ENCODE measurements at regions not wholly inside any gene's neighbourhood (a gene's known extent, or its start where the extent isn't known, plus 50 kb on each side); places are given as distances from the start of the nearest gene placed in this dataset.
"Not testable (repeated sequence)": the region's sequence is repeated elsewhere in the genome, so short reads cannot be mapped to it uniquely, and the experiment has no call there.

DNA sequence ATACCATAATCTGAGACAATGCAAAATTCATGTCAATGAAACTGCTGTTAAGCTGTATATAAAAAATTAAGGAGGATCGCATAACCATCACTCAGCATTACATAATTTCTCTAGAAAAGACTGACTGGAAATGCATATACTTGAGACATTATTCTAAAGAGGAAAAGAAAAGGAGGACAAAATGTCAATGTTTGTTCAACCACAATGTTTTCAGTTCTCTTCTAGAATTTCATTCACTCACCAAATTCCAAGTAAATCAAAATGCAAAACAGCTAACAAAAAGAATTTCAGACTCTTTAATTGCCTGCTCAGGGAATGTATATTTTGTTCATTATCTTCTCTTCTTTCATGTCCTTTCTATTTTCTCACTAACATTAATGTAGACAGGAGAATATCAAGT, 106.2 kb upstream of the CCDC28A start:
- DNase-seq = no peak

DNA sequence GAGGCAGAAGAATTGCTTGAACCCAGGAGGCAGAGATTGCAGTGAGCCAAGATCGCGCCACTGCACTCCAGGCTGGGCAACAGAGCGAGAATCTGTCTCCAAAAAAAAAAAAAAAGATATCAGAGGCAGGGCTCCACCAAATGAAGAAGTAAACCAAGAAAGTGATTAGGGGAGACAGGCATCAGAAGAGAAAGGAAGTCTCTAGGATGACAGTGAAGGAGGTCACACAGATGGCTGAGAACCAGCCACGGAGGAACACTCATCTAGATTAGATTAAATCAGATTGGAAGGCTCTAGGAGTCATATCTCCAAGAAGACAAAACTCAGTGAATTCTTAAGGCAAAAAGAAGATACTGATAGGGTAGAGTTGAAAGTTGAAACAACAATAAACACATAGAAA, 102.2 kb upstream of the CCDC28A start:
- no peak for DNase-seq

DNA sequence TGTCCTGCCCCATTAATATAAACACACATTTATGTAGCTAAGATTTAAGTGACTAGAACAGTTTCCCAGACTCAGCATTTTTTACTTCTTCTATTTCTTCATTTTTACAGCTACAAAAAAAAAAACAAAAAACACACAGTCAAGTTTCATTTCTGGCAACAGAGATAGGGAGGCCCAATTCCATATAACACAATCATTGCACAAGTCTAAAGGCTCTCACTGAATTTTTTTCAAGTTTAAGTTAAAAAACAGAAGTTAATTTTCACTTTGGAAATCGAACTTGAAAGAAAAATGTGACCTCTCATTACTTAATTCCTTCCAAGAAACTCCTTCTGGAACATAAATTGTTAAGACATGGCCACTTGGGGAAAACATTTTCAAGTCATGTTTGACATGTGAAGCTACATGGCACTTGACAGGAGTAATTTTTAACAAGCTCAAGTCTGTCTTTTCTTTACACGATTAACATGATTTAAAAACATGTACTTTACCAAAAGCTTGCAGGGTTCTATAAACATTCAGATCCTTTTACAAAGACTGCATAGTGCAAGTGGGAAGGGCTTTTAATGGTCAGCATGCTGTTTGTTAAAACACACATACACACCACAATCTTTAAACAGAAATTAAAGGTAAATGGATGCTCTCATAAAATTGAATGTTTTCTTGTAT, 100.1 kb upstream of the CCDC28A start:
- DNase-seq = peak; percentile 94

DNA sequence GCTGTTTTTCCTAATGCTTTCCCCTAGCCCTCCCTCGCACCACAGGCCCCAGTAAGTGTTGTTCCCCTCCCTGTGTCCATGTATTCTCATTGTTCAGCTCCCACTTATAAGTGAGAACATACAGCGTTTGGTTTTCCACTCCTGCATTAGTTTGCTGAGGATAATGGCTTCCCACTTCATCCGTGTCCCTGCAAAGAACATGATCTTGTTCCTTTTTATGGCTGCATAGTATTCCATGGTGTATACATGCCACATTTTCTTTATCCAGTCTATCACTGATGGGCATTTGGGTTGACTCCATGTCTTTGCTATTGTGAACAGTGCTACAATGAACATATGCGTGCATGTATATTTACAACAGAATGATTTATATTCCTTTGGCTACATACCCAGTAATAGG, 99.1 kb upstream of the CCDC28A start:
- DNase-seq = not testable (repeated sequence)

DNA sequence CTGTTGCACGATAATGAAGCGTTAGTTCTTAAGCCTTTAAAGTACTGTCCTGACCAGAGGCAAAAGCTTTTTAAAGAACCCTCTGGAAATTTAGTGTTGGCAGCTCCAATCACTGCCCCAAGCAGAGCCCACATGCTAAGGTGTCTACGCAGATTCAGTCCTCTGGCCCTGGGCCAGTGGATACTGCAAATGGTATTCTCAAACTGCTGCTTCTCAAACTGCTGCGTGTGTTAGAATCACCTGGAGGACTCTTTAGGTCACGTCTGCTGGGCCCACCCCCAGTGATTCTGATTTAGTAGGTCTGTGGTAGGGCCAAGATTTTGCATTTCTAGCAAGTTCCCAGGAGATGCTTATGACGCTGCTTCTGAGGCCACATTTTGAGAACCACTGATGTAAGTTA, 96.0 kb upstream of the CCDC28A start:
- no peak for DNase-seq

DNA sequence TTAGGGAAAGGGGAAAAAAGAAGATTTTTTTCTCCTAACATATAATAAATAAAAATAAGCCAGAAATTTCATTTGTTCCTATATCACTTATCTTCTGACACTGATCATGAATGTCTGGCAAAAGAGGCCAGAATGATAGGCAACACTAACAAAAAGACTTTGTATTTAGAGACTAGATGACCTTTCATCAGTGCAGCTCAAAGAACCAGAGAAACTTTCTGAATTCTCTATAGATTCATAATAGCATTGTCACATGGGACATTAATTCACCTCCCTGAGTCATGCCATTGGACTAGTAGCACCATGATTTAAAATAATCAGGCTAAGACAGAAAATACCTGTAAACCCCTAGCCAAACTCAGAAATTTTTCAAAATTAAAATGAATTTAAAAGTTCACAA, 95.4 kb upstream of the CCDC28A start:
- DNase-seq = no peak

DNA sequence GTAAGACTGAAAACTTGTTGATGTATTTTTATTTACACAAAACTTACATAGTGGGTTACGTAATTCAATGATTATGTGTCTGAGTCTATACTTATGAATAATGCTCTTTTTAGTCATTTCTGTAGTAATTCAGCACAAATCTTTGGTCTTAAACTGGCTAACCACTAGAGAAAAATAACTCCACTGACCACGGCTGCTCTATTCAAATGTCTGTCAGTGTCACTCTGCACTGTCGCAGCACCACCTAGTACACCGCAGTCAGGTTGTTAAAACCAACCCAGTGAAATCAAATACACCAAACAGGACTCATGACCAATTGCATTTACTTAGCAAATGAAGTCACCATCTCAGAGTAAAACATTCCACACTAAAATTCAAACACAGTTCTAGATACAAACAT, 93.5 kb upstream of the CCDC28A start:
- no peak for DNase-seq

DNA sequence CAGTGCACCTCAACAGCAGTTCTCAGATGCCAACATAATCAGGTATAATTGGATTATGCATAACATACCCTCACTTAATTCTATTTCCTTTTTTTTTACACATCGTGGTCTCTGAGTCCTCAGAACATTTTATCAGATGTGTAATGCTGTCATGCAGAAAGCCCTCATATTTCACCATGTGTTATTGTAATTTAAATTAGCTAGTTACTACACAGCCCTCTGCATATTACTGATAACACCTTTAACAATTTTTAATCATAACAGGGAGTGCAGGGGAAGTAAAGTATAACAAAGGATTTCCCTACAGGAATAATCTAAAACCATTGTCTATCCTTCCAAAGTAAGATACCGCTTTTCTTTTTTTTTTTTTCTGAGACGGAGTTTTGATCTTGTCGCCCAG, 91.9 kb upstream of the CCDC28A start:
- DNase-seq = no peak

DNA sequence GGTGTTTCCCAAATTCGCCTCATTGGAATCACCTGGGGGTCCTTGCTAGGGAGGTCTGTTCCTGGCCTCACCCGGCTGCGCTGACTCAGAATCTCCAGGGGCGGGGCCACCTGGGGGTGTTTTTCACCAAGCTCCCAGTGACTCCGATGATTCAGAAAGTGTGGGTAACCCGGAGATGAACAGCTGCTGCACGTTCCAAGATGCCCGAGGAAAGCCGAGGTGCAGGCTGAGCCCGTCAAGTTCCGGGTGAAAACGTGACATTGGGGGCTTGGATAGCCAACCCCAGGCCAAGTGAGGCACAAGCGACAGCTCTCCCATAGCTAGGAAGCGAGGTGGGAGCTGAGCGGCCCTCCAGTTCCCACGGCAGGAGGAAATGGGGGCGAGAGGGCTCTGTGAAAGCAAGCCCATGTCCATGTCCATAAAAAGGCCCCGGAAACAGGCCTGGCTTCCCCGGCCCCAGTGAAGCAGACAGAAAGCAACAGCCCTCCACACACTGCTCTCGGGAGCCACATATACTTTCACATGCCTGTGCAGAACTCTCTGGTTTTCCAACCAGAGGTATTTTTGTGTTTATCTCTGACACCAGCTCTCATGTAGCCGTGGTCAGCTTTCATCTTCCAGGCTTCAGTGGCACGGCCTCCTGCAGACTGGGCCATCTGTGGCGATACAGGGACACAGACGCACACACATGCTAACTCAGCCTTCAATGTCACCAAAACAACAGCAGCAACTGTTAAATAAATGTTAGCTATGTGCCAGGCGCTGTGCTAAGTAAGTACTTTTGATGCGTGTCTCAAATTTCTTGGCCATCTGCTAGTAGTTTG, 90.7 kb upstream of the CCDC28A start:
- no peak for DNase-seq

DNA sequence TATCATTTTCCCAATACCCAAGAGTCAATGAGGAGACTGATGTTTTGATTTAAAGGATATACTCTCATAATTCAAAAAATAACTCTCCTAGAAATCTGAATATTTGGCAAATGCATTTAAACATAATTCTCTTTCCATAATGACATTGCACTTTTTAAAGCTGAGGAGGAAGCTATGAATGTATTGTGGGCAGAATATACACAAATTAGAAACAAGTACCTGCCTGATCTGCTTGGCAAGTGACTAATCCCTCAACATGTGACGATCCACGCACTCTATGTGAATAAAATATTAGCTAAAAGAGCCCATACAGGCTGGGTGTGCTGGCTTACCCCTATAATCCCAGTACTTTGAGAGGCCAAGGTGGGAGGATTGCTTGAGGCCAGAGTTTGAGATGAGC, 88.3 kb upstream of the CCDC28A start:
- DNase-seq = no peak

DNA sequence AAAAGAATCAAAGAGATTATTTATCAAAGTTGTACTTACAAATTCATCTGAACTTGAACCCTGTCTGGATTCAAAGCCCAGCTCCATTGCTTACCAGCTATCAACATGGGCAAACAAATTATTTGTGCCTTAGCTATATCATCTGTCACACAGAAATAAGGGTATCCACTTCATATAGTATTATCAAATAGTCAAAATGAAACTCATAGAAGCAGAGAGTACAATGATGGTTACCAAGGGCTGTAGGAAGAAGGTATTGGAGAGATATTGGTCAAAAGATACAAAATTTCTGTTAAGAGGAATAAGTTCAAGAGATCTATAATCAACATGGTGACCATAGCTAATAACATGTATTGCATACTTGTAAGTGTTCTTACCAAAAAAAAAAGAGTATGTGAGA, 87.8 kb upstream of the CCDC28A start:
- DNase-seq = no peak

DNA sequence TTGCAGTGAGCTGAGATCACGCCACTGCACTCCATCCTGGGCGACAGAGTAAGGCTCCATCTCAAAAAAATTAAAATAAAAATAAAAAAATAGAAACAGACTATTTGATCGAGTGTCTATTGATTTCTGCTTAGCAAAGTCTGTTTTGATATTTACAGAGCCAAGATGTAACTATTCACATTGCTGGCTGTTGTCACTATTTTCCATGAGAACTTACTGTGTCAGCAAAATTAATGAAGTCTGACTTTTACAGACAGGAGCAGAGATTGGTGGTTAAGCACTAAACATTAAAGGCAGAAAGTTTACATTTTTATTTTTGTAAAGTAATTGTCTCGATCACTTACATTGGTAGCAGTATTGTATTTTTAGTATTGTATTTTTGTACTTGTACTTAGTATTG, 85.0 kb upstream of the CCDC28A start:
- no peak for DNase-seq

DNA sequence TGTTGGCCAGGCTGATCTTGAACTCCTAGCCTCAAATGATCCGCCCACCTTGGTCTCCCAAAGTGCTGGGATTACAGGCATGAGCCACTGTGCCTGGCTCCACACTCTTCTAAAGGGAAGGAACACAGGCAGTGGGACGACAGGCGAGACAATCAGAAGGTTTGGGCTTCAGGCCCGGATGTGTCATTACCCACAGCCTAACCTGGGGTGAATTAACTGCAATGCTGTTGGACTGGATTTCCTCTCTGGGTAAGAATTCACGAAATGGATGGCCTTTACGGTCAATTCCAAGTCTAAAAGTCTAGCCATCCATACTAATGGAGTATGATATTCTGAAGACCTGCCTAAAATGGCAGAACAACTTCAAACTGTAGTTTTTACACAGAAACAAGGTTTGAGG, 83.7 kb upstream of the CCDC28A start:
- DNase-seq = no peak

DNA sequence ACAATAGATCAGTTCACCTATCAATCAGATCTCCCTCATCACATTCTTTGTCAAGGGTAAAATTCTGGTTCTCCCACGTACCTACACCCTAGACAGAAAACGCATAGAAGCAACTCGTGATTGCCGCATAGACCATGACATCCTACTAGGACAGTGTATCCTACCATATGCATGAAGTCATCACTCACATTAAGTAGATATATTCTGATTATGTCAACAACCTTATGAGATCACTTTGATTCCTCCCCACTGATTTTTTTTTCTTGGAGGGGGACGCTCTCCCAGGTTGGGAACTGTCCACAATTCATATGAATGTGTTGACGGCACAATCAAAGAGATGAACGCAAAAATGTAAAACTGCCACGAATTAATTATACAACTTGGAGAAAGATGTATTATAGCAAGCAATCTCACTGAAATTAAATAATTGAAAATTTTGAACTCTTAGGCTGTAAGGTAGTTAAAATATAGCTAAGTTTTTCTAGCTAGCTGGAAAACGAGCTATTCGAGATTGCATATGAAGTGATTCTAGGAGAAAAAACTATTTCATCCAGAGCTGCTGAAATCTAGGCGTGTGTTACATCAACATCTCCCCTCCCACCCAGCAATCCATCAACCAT, 82.5 kb upstream of the CCDC28A start:
- no peak for DNase-seq

DNA sequence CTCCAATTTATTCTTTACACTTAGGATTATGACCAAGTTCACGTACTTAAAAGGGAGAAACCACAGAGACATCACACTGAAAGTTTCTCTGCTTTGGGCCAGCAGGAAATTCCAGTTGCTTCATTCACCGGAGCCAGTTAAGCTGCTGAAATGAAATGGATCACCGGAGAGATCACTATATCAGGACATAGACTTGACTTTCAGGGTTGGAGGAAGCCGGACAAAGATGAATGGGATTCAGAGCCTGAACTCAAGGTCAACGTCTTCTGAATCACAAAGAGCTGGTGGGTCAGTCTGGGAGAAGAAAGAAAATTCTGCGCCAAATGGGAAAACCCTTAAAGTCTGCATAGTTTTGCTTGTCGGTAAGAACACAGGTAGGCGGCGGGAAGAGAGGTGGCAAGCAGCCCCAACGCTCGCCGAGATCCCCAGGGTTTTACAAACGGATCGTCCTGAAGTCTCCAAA, 81.9 kb upstream of the CCDC28A start:
- DNase-seq = peak; percentile 26

DNA sequence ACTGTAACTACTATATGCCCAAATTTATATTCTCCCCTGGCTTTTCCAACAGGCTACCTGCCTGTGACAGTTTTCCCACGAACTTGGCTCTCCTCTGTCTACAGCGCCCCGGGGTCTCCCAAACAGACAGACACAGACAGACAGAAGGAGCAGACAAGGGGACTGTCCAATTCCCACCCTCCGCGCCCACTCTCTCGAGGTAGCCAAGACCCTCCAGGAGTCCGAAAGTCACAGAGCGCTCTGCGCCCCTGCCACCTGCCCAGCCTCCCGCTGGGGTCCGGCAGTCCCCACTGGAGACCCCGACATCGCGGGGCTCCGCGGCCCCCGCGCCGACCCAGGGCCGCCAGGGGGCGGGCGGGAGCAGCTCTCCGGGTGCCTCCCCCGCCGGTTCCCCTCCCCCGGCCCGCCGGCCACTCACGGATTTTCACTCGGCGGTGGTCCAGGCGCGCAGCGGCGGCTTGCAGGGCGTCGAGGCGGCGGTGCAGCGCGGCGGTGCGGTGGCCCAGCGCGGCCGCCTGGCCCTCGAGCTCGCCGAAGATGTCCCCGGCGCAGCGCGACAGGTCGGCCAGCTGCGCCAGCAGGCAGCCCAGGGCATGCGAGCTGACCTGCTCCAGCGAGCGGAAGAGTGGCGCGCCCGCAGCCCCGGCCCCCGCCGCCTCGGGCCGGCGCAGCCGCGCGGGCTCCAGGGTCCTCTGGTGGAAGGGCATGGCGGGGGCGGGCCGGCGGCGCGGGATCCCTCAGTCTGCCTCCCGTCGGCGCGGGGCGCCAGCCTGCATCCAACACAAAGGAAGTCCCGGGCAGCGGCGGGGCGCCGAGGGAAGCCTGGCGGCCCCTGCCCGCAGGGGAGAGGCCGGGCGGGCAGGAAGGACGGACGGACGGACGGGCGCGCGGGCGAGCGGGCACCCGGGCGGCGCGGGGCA, 81.3 kb upstream of the CCDC28A start:
- peak; percentile 57 for DNase-seq

DNA sequence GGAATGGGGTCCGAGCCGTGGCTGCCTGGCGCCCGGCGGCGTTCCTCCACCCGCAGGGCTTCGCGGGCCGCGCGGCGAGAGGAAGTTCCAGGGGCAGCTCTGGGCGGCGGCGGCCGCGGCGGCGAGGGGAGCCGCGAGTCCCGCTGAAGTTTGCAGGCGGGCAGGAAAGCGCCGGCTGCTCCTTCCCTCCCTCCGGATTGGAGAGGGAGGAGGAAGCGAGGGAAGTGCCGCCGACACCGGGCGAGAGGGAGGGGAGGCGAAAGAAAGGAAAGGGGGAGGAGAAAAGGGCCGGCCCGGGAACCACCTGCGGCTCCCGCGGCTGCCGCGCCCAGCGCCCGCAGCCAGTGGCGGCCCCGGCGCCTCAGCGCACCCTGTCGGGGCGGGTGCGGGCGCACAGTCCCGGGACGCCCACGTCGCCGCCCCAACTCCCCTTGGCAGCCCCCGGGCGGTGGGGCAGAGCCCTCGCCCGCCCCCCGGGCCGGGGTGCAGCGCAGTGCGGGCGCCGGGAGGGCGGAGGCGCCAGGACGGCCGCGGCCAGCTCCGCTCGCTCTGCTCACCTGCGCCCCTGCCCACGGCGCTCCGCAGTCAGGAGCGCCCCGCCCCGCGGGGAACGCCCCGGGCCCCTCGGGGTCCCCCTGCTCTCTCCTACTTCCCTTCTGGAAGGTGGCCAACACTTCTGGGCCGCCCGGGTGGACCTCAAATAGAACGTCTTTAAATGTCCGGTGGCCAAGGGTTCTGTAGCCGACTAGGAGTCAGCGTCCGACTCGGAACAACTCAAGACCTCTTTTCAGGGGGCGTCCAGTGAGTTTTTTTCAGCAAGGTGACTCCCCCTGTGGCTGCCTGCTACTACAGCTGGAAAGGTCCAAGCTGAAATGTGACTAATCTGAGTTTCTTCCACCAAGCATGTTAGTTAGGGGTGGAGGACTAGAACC, 80.3 kb upstream of the CCDC28A start:
- peak; percentile 61 for DNase-seq

DNA sequence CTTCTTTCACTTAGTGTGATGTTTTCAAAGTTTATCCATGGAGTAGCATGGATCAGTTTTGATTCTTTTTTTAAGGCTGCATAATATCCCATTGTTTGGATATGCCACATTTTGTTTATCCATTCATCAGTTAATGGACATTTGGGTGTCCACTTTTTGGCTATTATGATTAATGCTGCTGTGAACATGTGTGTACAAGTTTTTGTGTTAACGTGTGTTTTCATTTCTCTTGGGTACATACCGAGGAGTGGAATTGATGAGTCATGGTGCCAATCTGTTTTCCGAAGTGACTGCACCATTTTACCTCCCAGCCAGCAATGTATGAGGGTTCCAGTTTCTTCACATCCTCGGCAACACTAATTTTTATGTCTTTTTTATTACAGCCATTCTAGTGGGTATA, 78.4 kb upstream of the CCDC28A start:
- no peak for DNase-seq

DNA sequence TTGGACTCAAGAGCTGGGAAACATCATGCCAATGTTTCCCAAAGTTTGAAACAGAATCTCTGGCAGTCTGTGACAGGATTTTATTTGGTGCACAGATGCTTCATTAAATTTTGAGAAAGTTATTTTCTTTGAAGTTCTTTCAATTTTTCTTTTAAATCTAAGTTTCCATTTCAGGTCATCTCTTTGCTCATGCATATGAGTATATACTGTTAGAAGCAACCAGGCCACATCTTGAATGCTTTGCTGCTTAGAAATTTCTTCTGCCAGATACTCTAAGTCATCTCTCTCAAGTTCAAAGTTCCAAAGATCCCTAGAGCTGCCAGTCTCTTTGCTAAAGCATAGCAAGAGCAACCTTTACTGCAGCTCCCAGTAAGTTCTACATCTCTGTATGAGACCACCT, 59.1 kb upstream of the CCDC28A start:
- no peak for DNase-seq

DNA sequence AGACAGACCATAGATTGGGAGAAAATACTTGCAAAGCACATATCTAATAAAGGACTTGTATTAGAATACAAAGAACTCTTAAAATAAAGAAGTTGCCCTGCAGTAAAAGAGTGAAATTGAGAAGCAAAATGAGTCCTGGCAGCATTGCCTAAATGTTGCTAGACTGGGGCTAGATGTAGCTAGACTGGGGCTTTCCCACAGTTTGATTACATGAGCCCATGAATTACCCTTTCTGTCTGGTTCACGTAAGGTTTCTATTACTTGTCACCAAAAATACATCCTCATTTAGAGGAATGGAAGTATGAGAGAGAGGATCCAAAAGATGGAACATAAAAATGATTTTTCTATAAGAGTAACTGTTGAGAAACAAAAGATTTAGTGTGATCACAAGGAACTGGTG, 57.6 kb upstream of the CCDC28A start:
- peak; percentile 75 for DNase-seq

DNA sequence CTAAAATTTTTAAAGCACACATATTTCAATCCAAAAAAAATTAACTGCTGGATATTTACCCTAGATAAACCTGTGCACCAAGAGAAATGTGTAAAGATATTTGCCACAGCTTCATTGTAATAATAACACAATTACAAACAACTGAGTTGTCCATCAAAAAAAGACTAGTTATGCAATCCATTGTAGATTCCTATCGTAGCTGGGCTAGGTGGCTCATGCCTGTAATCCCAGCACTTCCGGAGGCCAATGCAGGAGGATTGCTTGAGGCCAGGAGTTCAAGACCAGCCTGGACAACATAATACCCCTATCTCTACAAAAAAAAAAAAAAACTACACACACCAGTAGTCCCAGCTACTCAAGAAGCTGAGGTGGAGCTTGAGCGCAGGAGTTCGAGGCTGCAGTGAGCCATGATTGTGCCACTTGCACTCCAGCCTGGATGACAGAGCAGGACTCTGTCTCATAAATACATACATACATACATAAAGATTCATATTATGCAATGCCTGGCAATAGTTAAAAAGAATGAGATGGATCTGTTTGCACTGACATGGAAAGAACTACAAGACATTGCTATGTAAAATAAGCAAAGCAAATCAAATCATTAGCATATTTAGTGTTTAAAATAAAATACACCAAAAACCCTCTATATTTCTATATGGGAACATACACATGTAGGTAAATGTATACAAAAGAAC, 56.5 kb upstream of the CCDC28A start:
- DNase-seq = no peak
